Upper lobe of right lung (tissue), 1 donor: ENCODE measurements at regions not wholly inside any gene's neighbourhood (a gene's known extent, or its start where the extent isn't known, plus 50 kb on each side); places are given as distances from the start of the nearest gene placed in this dataset.
A peak's percentile ranks its signal among the peaks of the same experiment; 100 is the strongest.

Source experiments
- ATAC-seq: fragments of 200-7000 bp; cut with Tn5 transposase; one replicate; pipeline ENCODE4 v1.9.1; 2020; ENCODE audit warnings: mild to moderate bottlenecking, moderate library complexity
- DNase-seq: peaks from one replicate; pipeline ENCODE4 v3.0.0-alpha.2; 2020
- H3K27ac ChIP-seq: fragments of 200-600 bp; one replicate; pipeline ENCODE4 v1.8.0; 2022
- H3K27me3 ChIP-seq: fragments of 200-600 bp; one replicate; pipeline ENCODE4 v1.8.0; 2022; ENCODE audit warnings: mild to moderate bottlenecking
- H3K36me3 ChIP-seq: fragments of 200-600 bp; one replicate; pipeline ENCODE4 v1.8.0; 2022
- H3K4me1 ChIP-seq: fragments of 200-600 bp; one replicate; pipeline ENCODE4 v1.8.0; 2022
- H3K4me3 ChIP-seq: fragments of 200-600 bp; one replicate; pipeline ENCODE4 v1.8.0; 2022; ENCODE audit warnings: mild to moderate bottlenecking
- H3K9me3 ChIP-seq: fragments of 200-600 bp; one replicate; pipeline ENCODE4 v1.8.0; 2022
- intact Hi-C: fragments of 100-400 bp; cut with DNase I; formaldehyde crosslinking; loops from one replicate; pipeline ENCODE4 v1.11.0; 2022
- TF ChIP-seq, protein P1 (sequence below): fragments of 200-600 bp; IDR thresholded peaks from one replicate; pipeline ENCODE4 v1.8.0; 2022; ENCODE audit warnings: antibody characterized with exemption
- donor health status: DM: no; HTN: yes; CAD: no; lungs with severe emphysema.

DNA sequence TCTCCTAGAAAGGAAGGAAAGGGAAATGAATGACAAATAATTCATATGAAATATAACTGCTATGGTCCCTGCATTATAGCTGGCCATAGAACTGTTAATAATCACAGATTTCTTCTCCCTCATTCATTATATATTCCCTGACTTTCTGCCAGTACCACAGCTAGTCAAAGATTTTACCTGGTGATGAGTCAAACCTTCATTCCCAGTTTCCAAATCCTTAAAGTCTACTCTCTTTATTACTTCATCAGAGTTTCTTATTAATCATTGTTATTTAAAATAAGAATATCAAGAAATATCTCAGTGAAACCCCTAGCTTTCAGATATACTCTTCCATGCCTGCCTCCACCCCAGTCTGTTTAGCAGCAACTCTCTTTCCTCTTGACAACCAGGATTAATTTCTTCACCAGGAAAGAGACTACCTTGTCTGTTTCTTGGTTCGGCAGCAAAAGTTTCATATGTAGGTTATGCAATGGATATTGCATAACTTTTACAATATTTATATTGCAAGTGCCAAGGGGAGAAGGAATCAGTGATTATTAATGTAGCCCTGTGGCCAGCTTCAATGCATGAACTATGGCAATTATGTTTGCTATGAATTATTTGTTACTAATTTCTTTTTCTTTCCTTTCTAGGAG, 533.8 kb downstream of the FBXO15 start:
- H3K36me3 ChIP-seq: no peaks in the 10 kb centered on the region
- no peaks in the 10 kb centered on the region for H3K9me3 ChIP-seq
- TF ChIP-seq, protein P1, sequence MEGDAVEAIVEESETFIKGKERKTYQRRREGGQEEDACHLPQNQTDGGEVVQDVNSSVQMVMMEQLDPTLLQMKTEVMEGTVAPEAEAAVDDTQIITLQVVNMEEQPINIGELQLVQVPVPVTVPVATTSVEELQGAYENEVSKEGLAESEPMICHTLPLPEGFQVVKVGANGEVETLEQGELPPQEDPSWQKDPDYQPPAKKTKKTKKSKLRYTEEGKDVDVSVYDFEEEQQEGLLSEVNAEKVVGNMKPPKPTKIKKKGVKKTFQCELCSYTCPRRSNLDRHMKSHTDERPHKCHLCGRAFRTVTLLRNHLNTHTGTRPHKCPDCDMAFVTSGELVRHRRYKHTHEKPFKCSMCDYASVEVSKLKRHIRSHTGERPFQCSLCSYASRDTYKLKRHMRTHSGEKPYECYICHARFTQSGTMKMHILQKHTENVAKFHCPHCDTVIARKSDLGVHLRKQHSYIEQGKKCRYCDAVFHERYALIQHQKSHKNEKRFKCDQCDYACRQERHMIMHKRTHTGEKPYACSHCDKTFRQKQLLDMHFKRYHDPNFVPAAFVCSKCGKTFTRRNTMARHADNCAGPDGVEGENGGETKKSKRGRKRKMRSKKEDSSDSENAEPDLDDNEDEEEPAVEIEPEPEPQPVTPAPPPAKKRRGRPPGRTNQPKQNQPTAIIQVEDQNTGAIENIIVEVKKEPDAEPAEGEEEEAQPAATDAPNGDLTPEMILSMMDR: no peak
- H3K4me1 ChIP-seq: no peaks in the 10 kb centered on the region
- no peaks in the 10 kb centered on the region for H3K27me3 ChIP-seq
- DNase-seq: no peak
- H3K4me3 ChIP-seq: no peak overlapping the region
- intact Hi-C loops: no loop called here
- H3K27ac ChIP-seq: no peak overlapping the region
- ATAC-seq: no peak

DNA sequence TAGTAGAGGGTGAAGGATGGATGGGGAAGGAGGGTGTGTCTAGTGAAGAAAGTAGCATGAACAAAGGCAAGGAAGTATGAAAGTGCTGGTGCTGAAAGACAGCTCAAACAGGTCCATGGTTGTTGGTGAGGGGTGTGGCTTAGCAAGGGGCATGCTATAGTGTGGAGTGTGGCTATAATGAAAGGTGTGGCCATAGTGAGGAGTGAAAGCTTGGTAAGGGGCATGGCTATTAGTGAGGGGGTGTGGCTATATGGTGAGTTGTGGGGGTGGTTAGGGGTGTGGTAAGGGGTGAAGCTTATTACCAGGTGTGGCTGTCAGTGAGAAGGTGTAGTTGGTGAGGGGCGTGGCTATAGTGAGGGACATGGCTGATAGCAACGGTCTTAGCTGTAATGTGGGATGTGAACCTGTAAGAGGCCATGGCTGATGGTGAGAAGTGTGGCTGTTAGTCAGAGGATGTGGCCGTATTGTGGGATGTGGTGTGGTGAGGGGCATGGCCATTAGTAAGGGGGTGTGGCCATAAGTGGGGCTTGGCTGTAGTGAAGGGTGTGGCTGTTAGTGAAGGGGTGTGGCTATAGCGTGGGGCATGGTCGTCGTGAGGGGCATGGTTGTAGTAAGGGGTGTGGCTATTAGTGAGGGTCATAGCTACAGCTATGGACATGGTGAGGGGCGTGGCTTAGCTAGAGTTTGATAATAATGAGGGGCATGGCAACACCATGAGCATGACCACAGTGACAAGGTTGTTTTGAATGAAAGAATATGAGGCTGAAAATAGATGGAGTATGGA, 549.6 kb downstream of the FBXO15 start:
- H3K4me3 ChIP-seq: no peak overlapping the region
- TF ChIP-seq, protein P1: no peak
- H3K36me3 ChIP-seq: no peaks in the 10 kb centered on the region
- peak; percentile 35 for ATAC-seq
- H3K27me3 ChIP-seq: no peaks in the 10 kb centered on the region
- no peaks in the 10 kb centered on the region for H3K4me1 ChIP-seq
- intact Hi-C loops: no loop called here
- H3K27ac ChIP-seq: no peak overlapping the region
- H3K9me3 ChIP-seq: no peaks in the 10 kb centered on the region
- DNase-seq: no peak

DNA sequence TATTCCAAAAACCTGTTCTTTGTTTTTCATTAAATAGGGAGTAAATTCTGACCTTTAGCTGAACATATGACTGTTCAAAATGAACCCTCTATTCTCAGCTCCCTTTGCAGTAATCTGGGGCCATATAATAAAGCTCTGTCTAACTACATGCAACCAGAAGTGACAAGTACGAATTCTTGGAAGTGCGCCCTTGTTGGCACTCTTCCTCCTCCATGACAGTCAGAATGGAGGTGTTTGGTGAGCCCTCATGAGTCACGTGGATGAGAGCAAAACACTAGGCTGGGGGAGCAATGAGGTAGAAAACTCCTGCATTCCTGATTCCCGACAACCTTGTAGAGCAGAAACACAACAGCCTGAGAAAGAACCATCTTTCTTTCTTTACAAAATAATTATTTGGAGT, 552.9 kb downstream of the FBXO15 start:
- TF ChIP-seq, protein P1: no peak

DNA sequence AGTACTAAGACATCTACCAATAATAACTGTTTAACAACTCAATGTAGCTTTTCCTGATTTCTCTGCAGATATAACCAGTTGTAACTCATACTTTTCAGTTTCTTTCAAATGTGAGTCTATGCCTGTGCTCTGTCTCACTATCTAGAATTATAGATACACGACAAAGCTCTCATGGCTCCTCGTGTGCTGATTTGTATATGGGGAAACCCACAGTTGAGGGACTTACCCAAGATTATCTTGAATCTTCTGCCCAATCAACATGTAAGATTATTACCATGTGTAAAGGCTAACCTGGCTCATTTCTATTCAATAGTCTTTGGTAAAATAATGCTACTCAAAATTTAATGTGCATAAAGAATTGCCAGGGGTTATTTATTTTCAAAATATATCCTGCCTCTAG, 554.4 kb downstream of the FBXO15 start:
- H3K36me3 ChIP-seq: no peaks in the 10 kb centered on the region
- no peaks in the 10 kb centered on the region for H3K4me1 ChIP-seq
- no peak overlapping the region for H3K4me3 ChIP-seq
- no peak overlapping the region for H3K27ac ChIP-seq
- no peak for DNase-seq
- intact Hi-C loops: no loop called here
- no peaks in the 10 kb centered on the region for H3K27me3 ChIP-seq
- no peak for ATAC-seq
- TF ChIP-seq, protein P1: no peak
- H3K9me3 ChIP-seq: no peaks in the 10 kb centered on the region

More for the DNA sequence above, 552.9 kb downstream of the FBXO15 start:
- DNase-seq (no peak), ATAC-seq (no peak)
- H3K4me1 ChIP-seq: no peaks in the 10 kb centered on the region
- intact Hi-C loops: no loop called here
- H3K9me3 ChIP-seq: no peaks in the 10 kb centered on the region
- no peak overlapping the region for H3K4me3 ChIP-seq
- H3K36me3 ChIP-seq: no peaks in the 10 kb centered on the region
- no peak overlapping the region for H3K27ac ChIP-seq
- H3K27me3 ChIP-seq: no peaks in the 10 kb centered on the region

DNA sequence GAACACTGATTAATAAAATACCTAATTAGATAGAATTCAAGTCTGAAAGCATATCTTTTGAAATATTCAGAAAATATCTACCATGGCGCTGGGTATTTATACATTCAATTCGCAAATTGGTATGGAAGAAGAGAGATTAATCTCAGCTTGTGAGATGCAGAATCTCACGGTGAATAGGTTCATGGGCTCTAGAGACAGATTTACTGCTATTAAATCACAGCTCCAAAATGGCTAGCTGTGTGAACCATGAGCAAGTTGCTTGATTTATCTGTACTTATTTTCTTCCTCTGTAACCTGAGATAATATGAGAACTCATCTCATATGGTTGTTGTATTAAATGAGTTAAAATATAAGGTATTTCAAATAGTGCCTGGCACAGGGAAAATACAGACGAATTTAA, 556.7 kb downstream of the FBXO15 start:
- Histone ChIP-seq H3K27ac (no peak overlapping the region), H3K9me3 (no peaks in the 10 kb centered on the region), H3K27me3 (no peaks in the 10 kb centered on the region), H3K4me3 (no peak overlapping the region), H3K36me3 (no peaks in the 10 kb centered on the region), H3K4me1 (no peaks in the 10 kb centered on the region)
- ATAC-seq (no peak), DNase-seq (no peak)
- intact Hi-C loops: no loop called here
- TF ChIP-seq, protein P1: no peak
